ENCODE measurements at regions not wholly inside any gene's neighbourhood (a gene's known extent, or its start where the extent isn't known, plus 50 kb on each side); places are given as distances from the start of the nearest gene placed in this dataset.
"Not testable (repeated sequence)": the region's sequence is repeated elsewhere in the genome, so short reads cannot be mapped to it uniquely, and the experiment has no call there.

DNA sequence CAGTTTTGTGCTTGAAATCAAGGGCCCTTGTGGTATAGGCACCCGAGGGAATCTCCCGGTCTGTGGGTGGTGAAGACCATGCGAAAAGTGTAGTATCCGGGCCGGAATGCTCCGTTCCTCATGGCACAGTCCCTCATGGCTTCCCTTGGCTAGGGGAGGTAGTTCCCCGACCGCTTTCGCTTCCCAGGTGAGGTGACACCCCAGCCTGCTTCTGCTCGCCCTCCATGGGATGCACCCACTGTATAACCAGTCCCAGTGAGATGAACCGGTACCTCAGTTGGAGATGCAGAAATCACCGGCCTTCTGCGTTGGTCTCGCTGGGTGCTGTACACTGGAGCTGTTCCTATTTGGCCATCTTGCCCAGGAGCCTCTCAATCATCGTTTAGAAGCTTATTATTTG is 195.7 kb upstream of the POT1 start:
- DNase-seq (ENCODE audit: low spot score), result no peak

DNA sequence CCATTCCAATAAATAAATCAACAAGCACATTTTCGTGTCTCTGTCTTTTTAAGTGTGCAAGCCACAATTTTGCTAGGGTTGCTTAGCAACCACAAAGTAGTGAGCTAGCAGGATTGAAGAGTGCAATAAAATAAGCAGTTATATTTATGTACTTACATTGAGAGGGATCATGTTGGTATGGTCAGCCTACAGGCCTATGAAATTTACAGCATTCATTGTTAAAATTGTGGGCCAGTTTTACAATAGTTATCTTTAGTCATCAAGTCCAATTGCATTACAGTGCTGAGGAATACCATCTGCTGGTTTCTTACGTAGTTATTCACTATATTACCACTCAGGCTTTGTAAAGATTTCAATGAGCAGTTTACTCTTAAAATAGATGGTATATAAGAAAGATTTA is 192.5 kb upstream of the POT1 start:
- DNase-seq (ENCODE audit: low spot score), result peak; percentile 16

DNA sequence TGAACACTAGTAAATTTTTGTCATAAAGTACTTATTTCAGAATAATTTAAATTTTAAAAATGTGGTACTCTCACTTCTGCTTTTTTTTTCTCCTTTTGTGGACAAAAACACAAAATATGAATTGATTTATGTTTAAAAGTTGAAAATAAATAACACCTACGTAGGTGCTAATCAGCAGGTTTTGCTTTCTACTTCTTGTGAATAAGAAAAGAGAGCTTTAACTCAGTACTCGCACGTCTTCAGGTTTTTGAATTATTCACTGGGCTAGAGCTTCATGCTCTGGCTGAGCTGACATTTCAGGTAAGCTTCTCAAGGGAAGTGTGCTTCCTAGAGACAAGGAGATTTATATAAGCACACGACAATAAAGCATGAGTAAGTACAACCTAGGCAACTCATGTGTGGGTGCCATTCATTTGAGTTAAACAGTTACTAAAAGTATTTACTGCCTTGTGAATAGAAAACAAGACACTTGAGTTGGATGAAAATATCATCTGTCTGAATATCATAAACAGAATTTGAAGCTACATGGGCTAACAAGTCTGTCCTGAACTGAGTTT is 190.0 kb upstream of the POT1 start:
- DNase-seq (ENCODE audit: low spot score), result no peak

DNA sequence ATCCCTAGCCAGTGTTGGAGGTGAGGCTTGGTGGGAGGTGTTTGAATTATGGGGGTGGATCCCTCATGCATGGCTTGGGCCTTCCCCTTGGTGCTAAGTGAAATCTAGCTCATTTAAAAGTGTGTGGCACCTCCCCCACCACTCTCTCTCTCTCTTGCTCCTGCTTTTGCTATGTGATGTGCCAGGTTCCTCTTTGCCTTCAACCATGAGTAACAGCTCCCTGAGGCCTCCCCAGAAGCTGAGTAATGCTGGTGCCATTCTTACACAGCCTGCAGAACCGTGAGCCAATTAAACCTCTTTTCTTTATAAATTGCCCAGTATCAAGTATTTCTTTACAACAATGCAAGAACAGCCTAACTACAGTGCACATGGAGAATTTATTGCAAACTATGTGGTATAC is 188.8 kb upstream of the POT1 start:
- no peak for DNase-seq (ENCODE audit: low spot score)

- no peak for DNase-seq (ENCODE audit: low spot score)
These were observed 183.2 kb upstream of the POT1 start for GRCh38 chr7:125112850-125113249.

GRCh38 chr7:125099519-125099918 is 169.9 kb upstream of the POT1 start:
- DNase-seq (ENCODE audit: low spot score), result no peak

DNA sequence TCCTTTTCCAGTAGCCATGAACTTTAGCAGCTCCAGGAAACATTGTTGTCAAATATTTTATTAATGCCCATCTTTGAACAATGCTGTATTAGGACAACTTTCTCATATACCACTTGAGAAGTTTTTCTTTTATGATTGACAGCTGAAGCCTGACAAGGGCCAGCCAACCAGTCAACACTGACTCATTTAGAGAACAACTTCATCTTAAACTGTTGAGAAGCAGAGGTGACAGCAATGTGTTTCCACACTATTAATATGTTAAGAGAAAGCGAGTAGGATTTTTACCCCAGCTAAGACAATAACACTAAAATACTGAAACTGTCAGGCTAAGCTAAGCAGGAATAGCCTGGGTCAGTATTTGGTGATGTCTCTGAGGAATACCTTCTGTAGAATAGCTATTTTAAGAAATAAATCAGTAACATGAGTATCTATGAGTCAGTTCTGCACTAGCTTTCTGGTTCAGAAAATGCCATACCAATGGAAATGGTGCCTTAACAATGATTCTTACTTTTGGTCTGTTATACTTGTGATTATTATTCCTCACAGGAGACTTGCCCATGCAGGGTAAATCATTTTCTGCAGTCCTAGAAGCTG is 168.8 kb upstream of the POT1 start:
- no peak for DNase-seq (ENCODE audit: low spot score)

GRCh38 chr7:125090596-125090995 is 161.0 kb upstream of the POT1 start:
- no peak for DNase-seq (ENCODE audit: low spot score)

DNA sequence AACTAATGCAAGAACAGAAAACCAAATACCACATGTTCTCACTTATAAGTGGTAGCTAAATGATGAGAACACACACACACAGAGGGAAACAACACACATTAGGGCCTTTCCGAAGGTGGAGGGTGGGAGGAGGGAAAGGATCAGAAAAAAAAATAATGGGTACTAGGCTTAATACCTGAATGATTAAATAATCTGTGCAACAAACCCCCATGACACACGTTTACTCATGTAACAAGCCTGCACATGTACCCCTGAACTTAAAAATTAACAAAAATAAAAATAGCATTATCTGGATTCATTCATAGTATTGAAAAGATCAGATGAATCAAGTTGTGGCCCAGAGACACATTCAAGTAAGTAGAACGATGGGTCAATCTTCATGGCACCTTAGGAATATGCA is 159.5 kb upstream of the POT1 start:
- DNase-seq (ENCODE audit: low spot score), result no peak

DNA sequence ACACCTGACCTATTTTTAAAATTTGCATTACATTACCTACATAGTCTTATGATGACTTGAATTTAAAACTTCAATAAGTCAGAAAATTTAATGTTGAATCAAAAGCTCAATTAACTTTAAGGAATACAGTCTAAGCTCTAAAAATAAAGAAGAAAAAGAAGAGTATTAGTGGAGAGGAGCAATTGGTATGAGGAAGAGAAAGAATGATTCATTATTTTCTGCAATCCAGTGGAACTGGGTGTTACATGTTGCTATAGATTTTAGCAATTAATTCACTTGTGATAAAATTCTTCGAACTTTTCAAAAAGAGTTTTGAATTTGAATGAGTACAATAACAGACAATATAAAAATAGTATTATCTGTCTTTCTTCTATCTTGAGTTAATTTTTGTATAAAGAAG is 158.9 kb upstream of the POT1 start:
- DNase-seq (ENCODE audit: low spot score), result no peak

- DNase-seq (ENCODE audit: low spot score), result no peak
These were observed 155.5 kb upstream of the POT1 start for GRCh38 chr7:125085084-125085483.

DNA sequence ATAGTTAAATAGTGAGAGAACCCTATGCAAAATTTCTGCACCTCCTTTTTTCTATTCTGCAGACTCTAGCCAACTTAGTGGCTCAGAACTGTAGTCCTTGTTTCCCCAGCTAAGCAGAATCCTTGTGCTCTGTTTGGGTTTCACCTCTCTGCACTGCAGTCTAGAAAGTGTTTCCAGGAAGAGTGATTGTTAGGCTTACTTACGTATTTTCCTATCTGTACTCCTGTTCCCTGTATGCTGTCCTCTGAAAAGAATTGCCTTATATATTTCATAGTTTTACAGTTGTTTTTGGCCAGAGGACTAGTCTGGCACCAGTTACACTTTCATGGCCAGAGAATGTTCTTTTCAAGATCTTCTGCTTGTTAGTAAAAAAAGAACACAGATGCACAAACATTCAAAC is 154.6 kb upstream of the POT1 start:
- no peak for DNase-seq (ENCODE audit: low spot score)

DNA sequence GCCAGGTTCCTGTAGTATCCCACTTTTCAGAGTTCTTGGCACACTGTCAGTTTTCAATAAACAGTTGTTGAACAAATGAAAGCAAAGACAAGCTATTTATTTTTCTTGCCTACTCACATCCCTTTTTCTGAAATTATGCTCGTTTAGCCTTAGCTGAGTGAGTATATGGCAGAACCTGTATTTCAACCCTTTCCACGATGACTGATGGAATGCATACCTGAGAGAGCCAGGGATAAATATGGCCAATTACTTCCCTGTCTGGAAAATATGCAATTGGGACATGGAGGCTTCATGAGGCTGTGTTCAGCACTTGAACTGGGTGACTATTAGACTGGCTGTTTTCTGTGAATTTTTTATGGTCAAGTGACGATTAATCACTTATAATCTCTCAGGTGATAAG is 144.5 kb upstream of the POT1 start:
- DNase-seq (ENCODE audit: low spot score), result no peak

- no peak for DNase-seq (ENCODE audit: low spot score)
These were observed 135.9 kb upstream of the POT1 start for GRCh38 chr7:125065546-125065945.

DNA sequence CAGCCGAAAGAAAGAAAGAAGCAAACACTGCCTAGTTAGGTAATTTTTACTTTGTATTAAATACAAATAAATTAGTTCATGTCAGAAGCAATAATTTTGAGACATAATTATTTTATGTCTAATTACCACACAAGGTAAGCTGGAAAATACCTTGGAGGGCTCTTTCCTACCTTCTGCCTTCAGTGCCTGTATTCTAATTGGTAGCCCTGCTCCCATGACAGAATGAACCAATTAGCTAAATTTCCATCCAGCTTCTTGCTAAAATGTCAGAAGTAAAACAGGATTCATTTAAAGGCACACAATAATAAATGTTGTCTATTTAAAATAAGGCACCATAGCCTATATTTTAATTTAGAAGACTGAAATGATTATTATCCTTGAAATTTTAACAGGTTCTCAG is 135.4 kb upstream of the POT1 start:
- DNase-seq (ENCODE audit: low spot score), result no peak

DNA sequence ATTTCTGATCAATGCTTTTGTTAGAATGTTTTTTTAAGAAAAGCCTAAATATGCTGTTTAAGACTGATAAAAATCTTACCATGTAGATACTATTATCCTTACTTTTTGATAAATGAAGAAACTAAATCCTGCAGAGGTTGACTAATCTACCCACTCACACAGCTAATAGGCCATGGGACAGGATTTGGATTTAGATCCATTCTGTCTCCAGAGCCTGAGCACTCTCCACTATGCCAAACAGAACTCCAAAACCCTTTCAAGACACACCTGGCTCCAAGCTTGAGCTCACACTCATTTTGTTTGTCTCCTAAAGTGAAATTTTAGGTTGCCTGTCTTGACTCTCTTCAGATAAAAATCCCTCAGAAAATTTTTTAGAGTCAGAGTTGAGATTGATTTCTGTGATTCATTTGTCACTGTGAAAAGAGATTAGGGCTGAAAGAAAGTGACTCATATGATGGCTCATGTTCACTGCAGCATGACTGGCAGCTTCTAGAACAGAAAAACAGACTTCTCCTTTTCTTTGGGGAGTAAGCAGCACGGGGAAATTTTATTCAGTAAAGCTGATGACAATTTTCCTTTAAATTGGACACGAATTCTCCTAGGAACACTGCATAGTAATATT is 132.3 kb upstream of the POT1 start:
- DNase-seq (ENCODE audit: low spot score), result peak; percentile 59

DNA sequence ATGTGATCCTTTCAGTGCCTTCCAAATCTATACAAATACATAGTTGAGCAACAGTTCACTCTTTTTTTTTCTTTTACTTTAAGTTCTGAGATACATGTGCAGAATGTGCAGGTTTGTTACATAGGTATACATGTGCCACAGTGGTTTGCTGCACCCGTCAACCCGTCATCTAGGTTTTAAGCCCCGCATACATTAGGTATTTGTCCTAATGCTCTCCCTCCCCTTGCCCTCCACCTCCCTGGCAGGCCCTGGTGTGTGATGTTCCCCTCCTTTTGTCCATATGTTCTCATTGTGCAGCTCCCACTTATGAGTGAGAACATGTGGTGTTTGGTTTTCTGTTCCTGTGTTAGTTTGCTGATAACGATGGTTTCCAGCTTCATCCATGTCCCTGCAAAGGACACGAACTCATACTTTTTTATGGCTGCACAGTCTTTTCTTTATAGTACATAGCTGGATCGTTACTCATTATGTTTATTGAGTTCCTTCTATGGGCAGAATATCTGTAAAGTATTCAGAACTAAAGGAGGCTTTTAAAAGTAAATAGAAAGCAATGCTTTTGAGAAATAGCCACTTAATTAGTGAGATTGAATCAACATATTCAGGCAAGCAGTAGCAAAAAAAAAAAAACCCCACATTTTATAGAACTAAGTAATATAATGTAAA is 131.6 kb upstream of the POT1 start:
- not testable (repeated sequence) for DNase-seq (ENCODE audit: low spot score)

GRCh38 chr7:125059861-125060456 is 130.3 kb upstream of the POT1 start:
- no peak for DNase-seq (ENCODE audit: low spot score)

- DNase-seq (ENCODE audit: low spot score), result peak; percentile 3
These were observed 128.3 kb upstream of the POT1 start for GRCh38 chr7:125057963-125058362.

GRCh38 chr7:125055376-125055775 is 125.8 kb upstream of the POT1 start:
- DNase-seq (ENCODE audit: low spot score), result no peak

DNA sequence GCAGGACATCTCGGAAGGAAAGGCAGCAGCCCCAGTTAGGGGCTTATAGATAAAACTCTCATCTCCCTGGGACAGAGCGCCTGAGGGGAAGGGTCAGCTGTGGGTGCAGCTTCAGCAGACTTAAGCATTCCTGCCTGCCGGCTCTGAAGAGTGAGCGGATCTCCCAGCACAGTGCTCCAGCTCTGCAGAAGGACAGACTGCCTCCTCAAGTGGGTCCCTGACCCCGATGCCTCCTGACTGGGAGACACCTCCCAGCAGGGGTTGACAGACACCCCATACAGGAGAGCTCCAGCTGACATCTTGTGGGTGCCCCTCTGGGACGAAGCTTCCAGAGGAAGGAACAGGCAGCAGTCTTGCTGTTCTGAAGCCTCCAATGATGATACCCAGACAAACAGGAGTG is 117.1 kb upstream of the POT1 start:
- no peak for DNase-seq (ENCODE audit: low spot score)

GRCh38 chr7:125033506-125033905 is 103.9 kb upstream of the POT1 start:
- peak; percentile 2 for DNase-seq (ENCODE audit: low spot score)

DNA sequence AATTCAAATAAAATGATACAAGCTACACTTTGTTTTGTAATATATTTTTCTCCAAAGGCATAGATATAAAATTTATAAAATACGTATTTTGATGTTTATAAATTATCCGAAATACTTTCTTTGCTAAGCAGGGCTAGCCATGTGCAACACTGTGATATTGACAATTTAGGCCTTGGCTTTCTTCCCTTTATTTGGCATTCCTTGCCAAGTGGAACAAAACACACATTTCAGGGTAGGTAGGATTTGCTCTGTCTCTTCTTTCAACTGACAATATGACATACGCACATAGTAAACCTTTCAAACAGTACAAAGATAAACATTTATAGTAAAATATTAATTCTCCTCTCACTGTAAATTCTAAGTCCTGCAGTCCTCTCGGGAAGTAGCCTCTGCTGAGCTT is 103.3 kb upstream of the POT1 start:
- DNase-seq (ENCODE audit: low spot score), result peak; percentile 12

All from Ammon's horn (tissue), 1 donor.